NB4 (cell line): ENCODE measurements at regions not wholly inside any gene's neighbourhood (a gene's known extent, or its start where the extent isn't known, plus 50 kb on each side); places are given as distances from the start of the nearest gene placed in this dataset.
"Not testable (repeated sequence)": the region's sequence is repeated elsewhere in the genome, so short reads cannot be mapped to it uniquely, and the experiment has no call there.

ENCODE experiments used
- DNase-seq: peaks from one replicate; pipeline ENCODE4 v3.0.0; 2010; ENCODE audit warnings: low read depth
- H3K4me3 ChIP-seq: one replicate; pipeline ENCODE4 v1.5.1; 2011; ENCODE audit warnings: mild to moderate bottlenecking, low read depth, low read length, moderate library complexity
- MYC ChIP-seq: IDR thresholded peaks from 2 replicates; pipeline ENCODE4 v1.6.1; 2011; ENCODE audit warnings: low read depth, low read length
- POLR2A ChIP-seq: IDR thresholded peaks from 2 replicates; pipeline ENCODE4 v1.6.1; 2011; ENCODE audit warnings: mild to moderate bottlenecking; ENCODE audit not compliant: insufficient read length; ENCODE audit errors: extremely low read depth
- TF ChIP-seq, protein P1 (sequence below): IDR thresholded peaks from one replicate; pipeline ENCODE4 v1.5.1; 2012; ENCODE audit warnings: low read depth, low read length
- TF ChIP-seq, protein P2 (sequence below): IDR thresholded peaks from 2 replicates; pipeline ENCODE4 v1.6.1; 2011; ENCODE audit warnings: low read depth, low read length

DNA sequence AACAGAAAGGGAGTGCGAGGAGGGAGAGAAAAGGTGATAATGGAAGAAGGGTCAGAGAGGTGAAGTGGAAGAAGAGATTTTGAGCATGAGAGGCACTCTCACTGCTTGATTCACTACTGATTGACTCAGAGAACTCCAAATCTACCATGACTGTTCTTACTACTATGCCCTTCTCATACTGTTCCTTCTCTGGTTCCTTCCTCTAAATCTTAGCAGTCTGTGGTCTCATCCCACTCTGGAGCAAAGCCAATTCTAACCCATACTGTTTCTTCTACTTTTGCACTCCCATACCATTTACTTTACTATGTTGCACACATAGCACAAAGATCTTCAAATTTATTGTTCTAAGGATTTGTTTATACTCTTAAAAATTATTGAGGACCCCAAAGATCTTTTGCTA, 100.8 kb downstream of the DTWD1 start:
- no peak for DNase-seq
- TF ChIP-seq, protein P1, sequence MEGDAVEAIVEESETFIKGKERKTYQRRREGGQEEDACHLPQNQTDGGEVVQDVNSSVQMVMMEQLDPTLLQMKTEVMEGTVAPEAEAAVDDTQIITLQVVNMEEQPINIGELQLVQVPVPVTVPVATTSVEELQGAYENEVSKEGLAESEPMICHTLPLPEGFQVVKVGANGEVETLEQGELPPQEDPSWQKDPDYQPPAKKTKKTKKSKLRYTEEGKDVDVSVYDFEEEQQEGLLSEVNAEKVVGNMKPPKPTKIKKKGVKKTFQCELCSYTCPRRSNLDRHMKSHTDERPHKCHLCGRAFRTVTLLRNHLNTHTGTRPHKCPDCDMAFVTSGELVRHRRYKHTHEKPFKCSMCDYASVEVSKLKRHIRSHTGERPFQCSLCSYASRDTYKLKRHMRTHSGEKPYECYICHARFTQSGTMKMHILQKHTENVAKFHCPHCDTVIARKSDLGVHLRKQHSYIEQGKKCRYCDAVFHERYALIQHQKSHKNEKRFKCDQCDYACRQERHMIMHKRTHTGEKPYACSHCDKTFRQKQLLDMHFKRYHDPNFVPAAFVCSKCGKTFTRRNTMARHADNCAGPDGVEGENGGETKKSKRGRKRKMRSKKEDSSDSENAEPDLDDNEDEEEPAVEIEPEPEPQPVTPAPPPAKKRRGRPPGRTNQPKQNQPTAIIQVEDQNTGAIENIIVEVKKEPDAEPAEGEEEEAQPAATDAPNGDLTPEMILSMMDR, result no peak
- TF ChIP-seq, protein P2, sequence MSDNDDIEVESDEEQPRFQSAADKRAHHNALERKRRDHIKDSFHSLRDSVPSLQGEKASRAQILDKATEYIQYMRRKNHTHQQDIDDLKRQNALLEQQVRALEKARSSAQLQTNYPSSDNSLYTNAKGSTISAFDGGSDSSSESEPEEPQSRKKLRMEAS, result no peak
- TF ChIP-seq POLR2A, result no peak
- no peak for TF ChIP-seq MYC
- H3K4me3 ChIP-seq, result no peak overlapping the region

DNA sequence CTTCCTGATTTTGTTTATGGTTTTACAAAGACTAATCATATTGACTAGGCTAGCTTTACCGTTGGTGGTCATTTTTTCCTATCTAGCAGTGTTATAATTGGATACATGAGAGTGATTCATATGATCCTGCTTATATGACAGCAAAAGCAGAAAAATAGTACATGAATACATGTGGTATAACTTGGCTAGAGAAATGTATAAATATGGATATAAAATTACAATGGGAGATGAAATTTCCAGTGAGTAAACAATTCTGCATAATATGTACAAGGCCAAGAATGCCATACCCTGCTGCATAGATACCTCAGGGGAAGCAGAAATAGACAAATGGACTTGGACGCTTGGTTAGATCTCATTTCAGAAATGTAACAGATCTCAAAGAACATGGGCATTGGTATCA, 103.1 kb downstream of the DTWD1 start:
- no peak for DNase-seq
- TF ChIP-seq MYC, result no peak
- TF ChIP-seq, protein P2, result no peak
- TF ChIP-seq, protein P1, result no peak
- no peak for TF ChIP-seq POLR2A
- H3K4me3 ChIP-seq, result no peak overlapping the region

DNA sequence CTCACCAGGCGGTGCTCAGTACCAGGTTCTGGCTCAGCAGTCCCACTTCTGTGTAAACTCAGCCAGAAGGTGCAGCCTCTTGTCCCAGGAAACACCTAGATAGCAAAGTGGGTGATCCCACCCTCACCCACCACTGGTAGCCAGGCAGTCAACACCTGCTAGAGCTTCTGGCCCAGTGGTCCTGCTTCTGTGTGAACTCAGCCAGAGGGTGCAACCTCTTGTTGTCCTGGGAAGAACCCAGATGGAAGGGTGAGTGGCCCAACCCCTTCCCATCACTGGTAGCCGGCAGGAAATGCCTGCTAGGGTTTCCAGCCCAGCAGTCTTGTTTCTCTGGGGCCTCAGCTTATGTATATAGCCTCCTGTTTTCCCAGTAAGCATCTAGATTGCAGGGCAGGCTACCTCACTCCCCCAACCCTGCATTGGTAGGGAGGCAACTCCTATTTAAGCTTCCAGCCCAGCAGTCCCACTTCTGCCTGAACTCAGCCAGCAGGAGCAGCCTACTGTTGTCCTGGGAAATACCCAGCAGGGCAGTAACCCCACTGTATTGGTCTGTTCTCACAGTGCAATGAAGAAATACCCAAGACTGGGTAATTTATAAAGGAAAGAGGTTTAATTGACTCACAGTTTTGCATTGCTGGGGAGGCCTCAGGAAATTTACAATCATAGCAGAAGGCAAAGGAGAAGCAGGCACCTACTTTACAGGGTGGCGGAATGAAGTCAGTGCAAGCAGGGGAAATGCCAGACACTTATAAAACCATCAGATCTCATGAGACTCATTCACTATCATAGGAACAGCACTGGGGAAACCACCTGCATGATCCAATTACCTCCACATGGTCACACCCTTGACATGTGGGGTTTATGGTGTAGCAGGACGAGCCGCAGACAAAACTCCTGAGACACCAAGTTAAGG, 110.6 kb downstream of the DTWD1 start:
- TF ChIP-seq, protein P1, result no peak
- TF ChIP-seq MYC (no peak), POLR2A (no peak)
- TF ChIP-seq, protein P2, result no peak
- H3K4me3 ChIP-seq, result no peak overlapping the region
- no peak for DNase-seq

DNA sequence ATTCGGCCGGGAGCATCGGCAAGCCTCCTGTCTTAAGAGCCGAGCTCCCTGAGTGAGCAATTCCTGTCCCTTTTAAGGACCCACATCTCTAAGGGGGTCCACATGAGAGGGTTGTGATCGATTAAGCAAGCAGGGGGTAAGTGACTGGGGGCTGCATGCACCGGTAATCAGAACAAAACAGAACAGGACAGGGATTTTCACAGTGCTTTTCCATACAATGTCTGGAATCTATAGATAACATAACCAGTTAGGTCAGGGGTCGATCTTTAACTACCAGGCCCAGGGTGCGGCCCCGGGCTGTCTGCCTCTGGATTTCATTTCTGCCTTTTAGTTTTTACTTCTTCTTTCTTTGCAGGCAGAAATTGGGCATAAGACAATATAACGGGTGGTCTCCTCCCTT, 111.3 kb downstream of the DTWD1 start:
- H3K4me3 ChIP-seq, result not testable (repeated sequence)

DNA sequence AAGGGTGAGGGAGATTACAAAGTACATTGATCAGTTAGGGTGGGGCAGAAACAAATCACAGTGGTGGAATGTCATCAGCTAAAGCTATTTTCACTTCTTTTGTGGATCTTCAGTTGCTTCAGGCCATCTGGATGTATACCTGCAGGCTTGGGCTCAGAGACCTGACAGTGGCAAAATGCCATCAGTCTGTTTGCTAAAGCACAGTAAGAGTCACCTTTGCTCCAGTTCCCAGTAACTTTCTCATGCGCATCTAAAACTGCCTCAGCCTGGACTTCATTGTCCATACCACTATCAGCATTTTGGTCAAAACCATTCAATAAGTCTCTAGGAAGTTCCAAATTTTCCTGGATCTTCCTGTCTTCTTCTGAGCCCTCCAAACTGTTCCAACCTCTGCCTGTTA, 113.2 kb downstream of the DTWD1 start:
- not testable (repeated sequence) for H3K4me3 ChIP-seq, DNase-seq

More for the DNA sequence above, 111.3 kb downstream of the DTWD1 start:
- not testable (repeated sequence) for DNase-seq

DNA sequence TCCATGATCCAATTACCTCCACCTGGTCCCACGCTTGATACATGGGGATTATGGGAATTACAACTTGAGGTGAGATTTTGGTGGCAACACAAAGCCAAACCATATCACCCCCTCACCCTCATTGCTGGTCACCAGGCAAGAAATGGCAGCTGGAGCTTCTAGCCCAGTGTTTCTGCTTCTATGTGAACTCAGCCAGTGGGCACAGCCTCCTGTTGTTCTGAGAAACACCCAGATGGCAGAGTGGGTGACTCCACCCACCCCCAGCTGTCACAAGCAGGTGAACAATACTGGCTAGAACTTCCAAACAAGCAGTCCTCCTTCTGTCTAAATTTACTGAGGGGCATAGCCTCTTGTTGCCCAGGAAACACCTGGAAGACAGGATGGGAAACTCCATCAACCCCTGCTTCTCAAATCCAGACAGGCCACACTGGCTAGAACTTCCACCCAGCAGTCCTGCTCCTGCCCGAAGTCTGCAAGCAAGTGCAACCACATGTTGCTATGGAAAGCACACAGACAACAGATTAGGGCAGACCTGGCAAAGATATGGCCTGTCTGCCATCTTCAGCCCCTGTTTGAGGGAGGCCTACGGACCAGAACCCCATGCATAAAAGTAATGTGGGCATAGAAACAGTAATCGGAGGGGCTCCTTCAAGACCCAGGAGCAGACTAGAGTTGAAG, 114.1 kb downstream of the DTWD1 start:
- TF ChIP-seq, protein P1, result no peak
- TF ChIP-seq MYC (no peak), POLR2A (no peak)
- TF ChIP-seq, protein P2, result no peak
- H3K4me3 ChIP-seq, result no peak overlapping the region
- DNase-seq, result no peak
